Thyroid gland (tissue), 4 donors: ENCODE measurements at regions not wholly inside any gene's neighbourhood (a gene's known extent, or its start where the extent isn't known, plus 50 kb on each side); places are given as distances from the start of the nearest gene placed in this dataset.

Source experiments
- DNase-seq, 2 donors: peaks; one replicate each; pipeline ENCODE4 v3.0.0-alpha.2; 2019
- H3K27ac ChIP-seq, 3 donors: fragments of 200-600 bp; sonication (generic); 1 replicate in 2 of 3; 2 replicates in 1 of 3; pipeline ENCODE4 v1.5.1; 2016 to 2019; ENCODE audit warnings: mild to moderate bottlenecking in 1 of 3, moderate library complexity in 1 of 3
- H3K27me3 ChIP-seq: fragments of 200-600 bp; sonication (generic); one replicate; pipeline ENCODE4 v1.5.1; 2019
- H3K36me3 ChIP-seq, 2 donors: fragments of 200-600 bp; sonication (generic); one replicate each; pipeline ENCODE4 v1.5.1; 2016 to 2019
- H3K4me1 ChIP-seq, 2 donors: fragments of 200-600 bp; sonication (generic); one replicate each; pipeline ENCODE4 v1.5.1; 2017 to 2019
- H3K4me3 ChIP-seq, 3 donors: fragments of 200-600 bp; sonication (generic); replicated peaks in 1 of 3; 1 replicate in 2 of 3; 2 replicates in 1 of 3; pipeline ENCODE4 v1.5.1; 2016; ENCODE audit warnings: mild to moderate bottlenecking in 1 of 3
- H3K9me3 ChIP-seq: fragments of 200-600 bp; sonication (generic); one replicate; pipeline ENCODE4 v1.5.1; 2017
- CTCF ChIP-seq, 6 experiments: fragments of 200-600 bp in 3 of 6; fragments of 450-650 bp in 3 of 6; sonication (generic) in 3 of 6; IDR thresholded peaks; one replicate each; pipeline ENCODE4 v1.5.1; 2016 to 2019; ENCODE audit warnings: antibody characterized with exemption in 6 of 6, mild to moderate bottlenecking in 2 of 6, inconsistent platforms in 1 of 6, moderate library complexity in 1 of 6
- POLR2A ChIP-seq, 2 donors: fragments of 450-650 bp; IDR thresholded peaks; one replicate each; pipeline ENCODE4 v1.6.1; 2017; ENCODE audit warnings: antibody characterized with exemption in 2 of 2, mild to moderate bottlenecking in 2 of 2, moderate library complexity in 1 of 2
- WGBS, 2 donors: methylation state at CpG; one replicate each; pipeline ENCODE4 v1.1.5; 2017; 5-methylcytosine and 5-hydroxymethylcytosine counted together
- intact Hi-C: fragments of 100-400 bp; cut with DNase I; formaldehyde crosslinking; loops from one replicate; pipeline ENCODE4 v1.15.1; 2023

- no peak overlapping the region for H3K4me3 ChIP-seq
- no peak overlapping the region for H3K27ac ChIP-seq
- intact Hi-C loops: no loop called here
- H3K27me3 ChIP-seq: no peaks in the 10 kb centered on the region
- DNase-seq: no peak
- H3K9me3 ChIP-seq: no peaks in the 10 kb centered on the region
- H3K36me3 ChIP-seq: no peaks in the 10 kb centered on the region
- no peaks in the 10 kb centered on the region for H3K4me1 ChIP-seq
- 93 to 96% methylated on average over 1 of the region's 1 CpG for WGBS, 2 donors
- TF ChIP-seq CTCF (IDR thresholded peaks at IDR 0.05) (no peak), POLR2A (IDR thresholded peaks at IDR 0.05) (no peak)
These were observed 1101.7 kb upstream of the EYS start for GRCh38 chr6:66808771-66809170.

GRCh38 chr6:66796987-66797386 lies 1090.0 kb upstream of the EYS start:
- no peaks in the 10 kb centered on the region for H3K9me3 ChIP-seq
- no peaks in the 10 kb centered on the region for H3K4me1 ChIP-seq
- DNase-seq: no peak
- H3K27me3 ChIP-seq: no peaks in the 10 kb centered on the region
- 65 to 75% methylated on average over 3 of the region's 3 CpGs for WGBS, 2 donors
- TF ChIP-seq CTCF (IDR thresholded peaks at IDR 0.05) (no peak), POLR2A (IDR thresholded peaks at IDR 0.05) (no peak)
- no peak overlapping the region for H3K4me3 ChIP-seq
- no peak overlapping the region for H3K27ac ChIP-seq
- no peaks in the 10 kb centered on the region for H3K36me3 ChIP-seq
- intact Hi-C loops: no loop called here

- intact Hi-C loops: no loop called here
- DNase-seq: no peak
These were observed 1081.6 kb upstream of the EYS start for GRCh38 chr6:66788579-66788978.

GRCh38 chr6:66772800-66773199 lies 1065.8 kb upstream of the EYS start:
- Histone ChIP-seq H3K27ac (no peak overlapping the region), H3K27me3 (no peaks in the 10 kb centered on the region), H3K4me3 (no peak overlapping the region), H3K4me1 (no peaks in the 10 kb centered on the region), H3K9me3 (no peaks in the 10 kb centered on the region), H3K36me3 (no peaks in the 10 kb centered on the region)
- DNase-seq: no peak
- WGBS, 2 donors: 42 to 49% methylated on average over 2 of the region's 2 CpGs
- intact Hi-C loops: no loop called here
- TF ChIP-seq POLR2A (IDR thresholded peaks at IDR 0.05): no peak
- no peak for TF ChIP-seq CTCF (IDR thresholded peaks at IDR 0.05)

More at GRCh38 chr6:66788579-66788978, 1081.6 kb upstream of the EYS start:
- Histone ChIP-seq H3K9me3 (no peaks in the 10 kb centered on the region), H3K36me3 (no peaks in the 10 kb centered on the region), H3K27ac (no peak overlapping the region), H3K4me1 (no peaks in the 10 kb centered on the region), H3K4me3 (no peak overlapping the region), H3K27me3 (no peaks in the 10 kb centered on the region)
- WGBS, 2 donors: no CpG with 5 or more reads among the region's 3 CpGs
- TF ChIP-seq POLR2A (IDR thresholded peaks at IDR 0.05): no peak
- TF ChIP-seq CTCF (IDR thresholded peaks at IDR 0.05): no peak

DNA sequence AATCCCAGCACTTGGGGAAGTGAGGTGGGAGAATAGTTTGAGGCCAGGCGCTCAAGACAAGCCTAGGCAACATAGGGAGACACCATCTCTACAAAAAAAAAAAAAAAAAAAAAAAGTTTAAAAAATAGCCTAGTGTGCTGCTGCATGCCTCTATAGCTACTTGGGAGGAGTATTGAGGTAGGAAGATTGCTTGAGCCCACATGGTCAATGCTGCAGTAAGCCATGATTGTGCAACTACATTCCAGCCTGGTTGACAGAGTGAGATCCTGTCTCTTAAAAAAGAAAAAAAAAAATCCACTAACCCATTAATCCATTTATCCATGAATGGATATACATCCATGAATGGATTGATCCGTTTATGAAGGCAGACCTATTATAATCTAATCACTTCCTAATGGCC lies 1064.6 kb upstream of the EYS start:
- Histone ChIP-seq H3K36me3 (no peaks in the 10 kb centered on the region), H3K4me1 (no peaks in the 10 kb centered on the region), H3K27ac (no peak overlapping the region), H3K9me3 (no peaks in the 10 kb centered on the region), H3K4me3 (no peak overlapping the region), H3K27me3 (no peaks in the 10 kb centered on the region)
- TF ChIP-seq CTCF (IDR thresholded peaks at IDR 0.05) (no peak), POLR2A (IDR thresholded peaks at IDR 0.05) (no peak)
- no peak for DNase-seq
- intact Hi-C loops: no loop called here
- WGBS, 2 donors: 82 to 88% methylated on average over 2 of the region's 2 CpGs
